HG02852 (cell line): ENCODE measurements at regions not wholly inside any gene's neighbourhood (a gene's known extent, or its start where the extent isn't known, plus 50 kb on each side); places are given as distances from the start of the nearest gene placed in this dataset.
A peak's percentile ranks its signal among the peaks of the same experiment; 100 is the strongest.

ENCODE experiments used
- ATAC-seq: cut with Tn5 transposase; IDR thresholded peaks from one replicate; pipeline ENCODE4 v1.9.1; 2021; ENCODE audit warnings: mild to moderate bottlenecking, moderate library complexity; ENCODE audit not compliant: unreplicated experiment

GRCh38 chr20:11231742-11232648, 558.2 kb upstream of the JAG1 start:
- ATAC-seq: no peak

GRCh38 chr20:11232896-11233295, 559.1 kb upstream of the JAG1 start:
- ATAC-seq: no peak

GRCh38 chr20:11234181-11234580, 560.4 kb upstream of the JAG1 start:
- no peak for ATAC-seq

GRCh38 chr20:11234608-11235007, 560.8 kb upstream of the JAG1 start:
- ATAC-seq: peak; percentile 58

- ATAC-seq: no peak
These were observed 561.3 kb upstream of the JAG1 start for GRCh38 chr20:11235058-11235457.

- ATAC-seq: no peak
These were observed 568.5 kb upstream of the JAG1 start for GRCh38 chr20:11242320-11242719.

GRCh38 chr20:11245431-11245830, 571.6 kb upstream of the JAG1 start:
- no peak for ATAC-seq

- ATAC-seq: no peak
These were observed 572.5 kb upstream of the JAG1 start for GRCh38 chr20:11246251-11246775.

- ATAC-seq: no peak
These were observed 573.5 kb upstream of the JAG1 start for GRCh38 chr20:11247046-11248010.

- no peak for ATAC-seq
These were observed 574.2 kb upstream of the JAG1 start for GRCh38 chr20:11248011-11248409.

GRCh38 chr20:11248687-11249638, 575.2 kb upstream of the JAG1 start:
- no peak for ATAC-seq

GRCh38 chr20:11249683-11250082, 575.9 kb upstream of the JAG1 start:
- ATAC-seq: no peak

- ATAC-seq: no peak
These were observed 578.6 kb upstream of the JAG1 start for GRCh38 chr20:11252447-11252846.

- no peak for ATAC-seq
These were observed 581.7 kb upstream of the JAG1 start for GRCh38 chr20:11255455-11255854.

GRCh38 chr20:11255860-11256259, 582.1 kb upstream of the JAG1 start:
- ATAC-seq: no peak

- no peak for ATAC-seq
These were observed 586.8 kb upstream of the JAG1 start for GRCh38 chr20:11260611-11261010.

- ATAC-seq: peak; percentile 68
These were observed 587.8 kb upstream of the JAG1 start for GRCh38 chr20:11261533-11262000.

GRCh38 chr20:11266571-11266970, 592.8 kb upstream of the JAG1 start:
- ATAC-seq: no peak

- ATAC-seq: peak; percentile 61
These were observed 593.4 kb upstream of the JAG1 start for GRCh38 chr20:11267131-11267761.
